Choroid plexus epithelial cell (primary cell): ENCODE measurements at regions not wholly inside any gene's neighbourhood (a gene's known extent, or its start where the extent isn't known, plus 50 kb on each side); places are given as distances from the start of the nearest gene placed in this dataset.

ENCODE experiments used
- DNase-seq: peaks from one replicate; pipeline ENCODE4 v3.0.0-alpha.2; 2010; ENCODE audit warnings: low read depth
- H3K4me3 ChIP-seq: 2 replicates; pipeline ENCODE4 v1.5.1; 2011; ENCODE audit warnings: low read depth, mild to moderate bottlenecking, control low read depth, low read length, moderate library complexity
- CTCF ChIP-seq: conservative IDR thresholded peaks from 2 replicates; pipeline ENCODE4 v1.5.1; 2011; ENCODE audit warnings: low read depth, mild to moderate bottlenecking, control low read depth, inconsistent platforms, low read length, moderate library complexity

GRCh38 chr2:196482119-196483065, 157.1 kb upstream of the CCDC150 start:
- H3K4me3 ChIP-seq: no peak overlapping the region
- DNase-seq: peak; percentile 30
- TF ChIP-seq CTCF: no peak

- TF ChIP-seq CTCF: no peak
- H3K4me3 ChIP-seq: no peak overlapping the region
- DNase-seq: peak; percentile 84
Measured at GRCh38 chr2:196486146-196486545, 153.4 kb upstream of the CCDC150 start.

GRCh38 chr2:196487417-196487816, 152.1 kb upstream of the CCDC150 start:
- no peak overlapping the region for H3K4me3 ChIP-seq
- no peak for TF ChIP-seq CTCF
- peak; percentile 12 for DNase-seq

GRCh38 chr2:196489371-196489770, 150.1 kb upstream of the CCDC150 start:
- no peak overlapping the region for H3K4me3 ChIP-seq
- no peak for TF ChIP-seq CTCF
- no peak for DNase-seq

- TF ChIP-seq CTCF: no peak
- no peak overlapping the region for H3K4me3 ChIP-seq
- DNase-seq: no peak
Measured at GRCh38 chr2:196492946-196493345, 146.6 kb upstream of the CCDC150 start.

GRCh38 chr2:196498962-196499361, 140.6 kb upstream of the CCDC150 start:
- no peak for DNase-seq
- no peak overlapping the region for H3K4me3 ChIP-seq
- no peak for TF ChIP-seq CTCF

- no peak for DNase-seq
- H3K4me3 ChIP-seq: no peak overlapping the region
- TF ChIP-seq CTCF: no peak
Measured at GRCh38 chr2:196499686-196500085, 139.8 kb upstream of the CCDC150 start.
